ENCODE measurements at regions not wholly inside any gene's neighbourhood (a gene's known extent, or its start where the extent isn't known, plus 50 kb on each side); places are given as distances from the start of the nearest gene placed in this dataset.

DNA sequence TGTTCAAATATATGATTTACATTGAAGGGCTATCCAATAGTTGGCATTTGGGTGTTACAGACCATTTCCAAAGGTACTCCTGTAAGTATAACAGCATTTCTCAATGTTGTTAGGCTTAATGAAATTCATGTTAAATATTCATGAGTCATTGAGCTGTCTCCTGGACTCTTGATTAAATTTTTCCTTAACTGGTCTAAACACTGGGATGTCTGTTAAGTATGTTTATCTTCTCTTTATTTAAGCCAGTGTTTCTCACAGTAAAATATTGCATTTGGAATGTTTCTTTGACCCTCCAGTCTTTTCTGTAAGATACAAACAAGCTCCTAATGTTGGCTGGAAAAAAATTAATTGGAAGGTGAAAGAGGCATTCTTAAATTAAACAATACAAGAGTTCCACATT, 402.5 kb upstream of the HTR2A start:
- Histone ChIP-seq H3K27me3 (ENCODE audit: control insufficient read depth, insufficient read depth, low read length) (no peaks in the 10 kb centered on the region), H3K4me1 (ENCODE audit: control insufficient read depth, insufficient read depth, low read length) (no peaks in the 10 kb centered on the region), H3K36me3 (ENCODE audit: control insufficient read depth, insufficient read depth, low read length) (no peaks in the 10 kb centered on the region), H3K9me3 (ENCODE audit: control insufficient read depth, insufficient read depth, low read depth, low read length) (no peaks in the 10 kb centered on the region), H3K27ac (ENCODE audit: low read depth, low read length) (no peak overlapping the region), H3K4me3 (ENCODE audit: low read depth, low read length) (no peak overlapping the region), H3K9ac (ENCODE audit: low read length) (no peak overlapping the region)

DNA sequence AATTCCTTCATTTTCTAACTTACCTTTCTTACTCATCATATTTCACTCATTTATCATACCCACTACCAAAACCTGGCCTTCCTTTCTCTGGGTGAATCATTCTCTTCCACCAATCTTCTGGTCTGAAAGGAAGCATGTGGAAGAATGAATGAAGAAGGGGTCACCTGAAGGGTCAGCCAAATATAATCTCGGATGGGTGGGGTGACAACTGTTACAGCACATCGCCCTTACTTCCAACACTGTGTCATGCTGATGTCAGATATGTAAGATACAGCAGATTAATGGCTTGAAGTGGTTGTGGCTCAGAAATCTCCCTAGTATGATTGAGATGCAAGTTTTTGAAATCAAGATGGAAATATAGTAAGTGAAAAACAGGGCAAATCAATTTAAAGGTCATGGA, 401.7 kb upstream of the HTR2A start:
- Histone ChIP-seq H3K27ac (ENCODE audit: low read depth, low read length) (no peak overlapping the region), H3K9ac (ENCODE audit: low read length) (no peak overlapping the region), H3K9me3 (ENCODE audit: control insufficient read depth, insufficient read depth, low read depth, low read length) (no peaks in the 10 kb centered on the region), H3K36me3 (ENCODE audit: control insufficient read depth, insufficient read depth, low read length) (no peaks in the 10 kb centered on the region), H3K4me3 (ENCODE audit: low read depth, low read length) (no peak overlapping the region), H3K27me3 (ENCODE audit: control insufficient read depth, insufficient read depth, low read length) (no peaks in the 10 kb centered on the region), H3K4me1 (ENCODE audit: control insufficient read depth, insufficient read depth, low read length) (no peaks in the 10 kb centered on the region)

DNA sequence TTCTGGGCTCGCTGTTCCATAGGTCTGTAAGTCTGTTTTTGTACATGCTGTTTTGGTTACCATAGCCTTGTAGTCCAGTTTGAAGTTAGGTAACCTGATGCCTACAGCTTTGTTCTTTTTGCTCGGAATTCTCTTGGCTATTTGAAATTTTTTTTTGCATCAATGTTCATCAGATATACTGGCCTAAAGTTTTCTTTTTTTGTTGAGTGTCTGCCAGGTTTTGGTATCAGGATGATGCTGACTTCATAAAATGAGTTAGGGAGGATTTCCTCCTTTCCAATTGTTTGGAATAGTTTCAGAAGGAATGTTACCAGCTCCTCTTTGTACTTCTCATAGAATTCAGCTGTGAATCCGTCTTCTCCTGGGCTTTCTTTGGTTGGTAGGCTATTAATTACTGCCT, 397.8 kb upstream of the HTR2A start:
- Histone ChIP-seq H3K36me3 (ENCODE audit: control insufficient read depth, insufficient read depth, low read length) (no peaks in the 10 kb centered on the region), H3K9me3 (ENCODE audit: control insufficient read depth, insufficient read depth, low read depth, low read length) (no peaks in the 10 kb centered on the region), H3K4me3 (ENCODE audit: low read depth, low read length) (no peak overlapping the region), H3K27ac (ENCODE audit: low read depth, low read length) (no peak overlapping the region), H3K27me3 (ENCODE audit: control insufficient read depth, insufficient read depth, low read length) (no peaks in the 10 kb centered on the region), H3K4me1 (ENCODE audit: control insufficient read depth, insufficient read depth, low read length) (no peaks in the 10 kb centered on the region), H3K9ac (ENCODE audit: low read length) (no peak overlapping the region)

DNA sequence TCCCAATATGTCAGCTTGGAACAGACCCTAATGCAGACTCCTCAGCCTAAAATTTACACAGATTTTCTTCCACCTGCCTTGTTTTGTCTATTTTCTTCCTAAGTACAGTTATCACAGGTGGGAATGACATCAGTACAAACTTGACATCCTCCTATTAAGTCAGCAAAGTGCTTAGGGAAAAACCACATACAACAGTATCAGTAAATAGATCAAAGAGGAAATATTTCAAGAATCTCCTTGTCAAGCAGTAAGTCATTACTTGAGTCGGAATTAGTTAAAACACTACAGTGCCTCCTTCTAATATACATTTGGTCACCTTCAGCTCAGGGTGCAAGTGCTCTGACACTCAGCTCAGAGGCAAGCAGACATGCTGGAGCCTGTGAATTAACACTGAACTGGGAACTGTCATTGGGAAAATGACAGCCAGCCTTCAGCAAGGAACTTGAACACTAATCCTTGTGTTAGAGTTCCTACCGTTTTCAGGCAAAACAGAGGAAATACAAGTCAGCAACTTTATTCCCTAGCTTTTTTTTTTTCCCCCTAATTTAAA, 394.3 kb upstream of the HTR2A start:
- no peaks in the 10 kb centered on the region for H3K27me3 ChIP-seq (ENCODE audit: control insufficient read depth, insufficient read depth, low read length)
- no peaks in the 10 kb centered on the region for H3K9me3 ChIP-seq (ENCODE audit: control insufficient read depth, insufficient read depth, low read depth, low read length)
- no peak overlapping the region for H3K4me3 ChIP-seq (ENCODE audit: low read depth, low read length)
- no peak overlapping the region for H3K9ac ChIP-seq (ENCODE audit: low read length)
- no peaks in the 10 kb centered on the region for H3K36me3 ChIP-seq (ENCODE audit: control insufficient read depth, insufficient read depth, low read length)
- no peak overlapping the region for H3K27ac ChIP-seq (ENCODE audit: low read depth, low read length)
- H3K4me1 ChIP-seq (ENCODE audit: control insufficient read depth, insufficient read depth, low read length), result peaks cover 4% of the 10 kb centered on the region; the same call in 1 of the 2 replicates

DNA sequence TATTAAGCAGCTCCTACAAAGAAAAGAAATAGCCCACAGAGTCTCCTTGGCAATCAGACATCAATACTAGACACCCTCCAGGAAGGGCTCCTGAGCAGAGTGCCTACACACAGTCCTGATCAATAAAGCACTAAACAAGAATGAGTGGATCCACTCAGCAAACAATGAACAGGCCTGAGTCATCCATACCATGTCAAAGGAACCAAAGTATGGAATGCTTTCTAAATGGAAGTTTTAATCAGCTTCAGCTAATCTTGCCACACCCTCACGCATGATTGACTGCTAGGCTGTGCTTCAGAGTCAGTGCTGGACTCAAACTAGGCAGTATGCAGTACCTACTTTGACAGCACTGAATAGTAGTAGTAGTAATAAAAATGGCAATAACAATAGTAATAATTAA, 392.7 kb upstream of the HTR2A start:
- peaks cover 4% of the 10 kb centered on the region; the same call in 1 of the 2 replicates for H3K4me1 ChIP-seq (ENCODE audit: control insufficient read depth, insufficient read depth, low read length)
- no peak overlapping the region for H3K4me3 ChIP-seq (ENCODE audit: low read depth, low read length)
- no peaks in the 10 kb centered on the region for H3K36me3 ChIP-seq (ENCODE audit: control insufficient read depth, insufficient read depth, low read length)
- H3K27ac ChIP-seq (ENCODE audit: low read depth, low read length), result no peak overlapping the region
- H3K9ac ChIP-seq (ENCODE audit: low read length), result no peak overlapping the region
- H3K9me3 ChIP-seq (ENCODE audit: control insufficient read depth, insufficient read depth, low read depth, low read length), result no peaks in the 10 kb centered on the region
- no peaks in the 10 kb centered on the region for H3K27me3 ChIP-seq (ENCODE audit: control insufficient read depth, insufficient read depth, low read length)

DNA sequence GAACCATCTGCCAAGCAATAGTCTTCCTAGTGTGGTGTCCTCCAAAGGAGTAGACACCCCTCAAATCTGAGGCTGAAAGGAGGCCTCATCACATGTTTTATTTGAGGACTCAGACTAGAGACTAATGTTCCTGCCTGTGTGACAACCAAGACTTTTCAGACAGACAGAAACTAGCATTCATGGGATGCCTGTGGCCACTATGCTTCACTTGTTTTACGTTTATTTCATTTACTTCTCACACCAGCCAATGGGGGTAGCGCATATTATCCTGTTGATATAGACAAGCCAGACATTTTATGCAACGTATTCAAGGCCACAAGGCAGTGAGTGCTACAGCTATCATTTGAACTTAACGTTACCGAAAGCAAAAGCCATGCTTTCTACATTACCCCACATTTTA, 391.7 kb upstream of the HTR2A start:
- H3K4me3 ChIP-seq (ENCODE audit: low read depth, low read length), result no peak overlapping the region
- no peaks in the 10 kb centered on the region for H3K9me3 ChIP-seq (ENCODE audit: control insufficient read depth, insufficient read depth, low read depth, low read length)
- peaks cover 4% of the 10 kb centered on the region; the same call in 1 of the 2 replicates for H3K4me1 ChIP-seq (ENCODE audit: control insufficient read depth, insufficient read depth, low read length)
- H3K36me3 ChIP-seq (ENCODE audit: control insufficient read depth, insufficient read depth, low read length), result no peaks in the 10 kb centered on the region
- no peak overlapping the region for H3K27ac ChIP-seq (ENCODE audit: low read depth, low read length)
- no peak overlapping the region for H3K9ac ChIP-seq (ENCODE audit: low read length)
- no peaks in the 10 kb centered on the region for H3K27me3 ChIP-seq (ENCODE audit: control insufficient read depth, insufficient read depth, low read length)

DNA sequence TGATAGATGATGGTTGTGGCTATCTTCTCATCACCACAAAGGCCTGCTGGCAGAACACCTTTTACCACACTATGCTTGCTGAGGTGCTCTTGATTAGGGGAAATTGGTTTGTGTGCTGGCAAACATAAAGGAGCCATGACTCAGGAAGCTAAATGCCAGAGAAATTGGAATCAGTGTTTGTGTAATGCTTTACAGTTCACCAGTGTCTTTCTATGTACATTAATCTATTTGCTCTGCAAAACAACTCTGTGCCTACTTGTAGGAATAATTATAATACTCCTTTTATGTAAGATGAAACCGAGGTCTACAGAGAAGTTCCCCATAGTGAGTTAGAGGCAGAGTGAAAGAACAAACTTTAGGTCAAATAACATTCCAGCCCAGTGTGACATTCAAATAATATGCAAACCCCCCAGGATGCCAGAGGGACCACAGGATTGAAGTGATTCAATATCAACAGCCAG, 390.5 kb upstream of the HTR2A start:
- H3K9ac ChIP-seq (ENCODE audit: low read length), result no peak overlapping the region
- H3K36me3 ChIP-seq (ENCODE audit: control insufficient read depth, insufficient read depth, low read length), result no peaks in the 10 kb centered on the region
- H3K4me1 ChIP-seq (ENCODE audit: control insufficient read depth, insufficient read depth, low read length), result peaks cover 4% of the 10 kb centered on the region; the same call in 1 of the 2 replicates
- no peaks in the 10 kb centered on the region for H3K27me3 ChIP-seq (ENCODE audit: control insufficient read depth, insufficient read depth, low read length)
- H3K27ac ChIP-seq (ENCODE audit: low read depth, low read length), result no peak overlapping the region
- no peaks in the 10 kb centered on the region for H3K9me3 ChIP-seq (ENCODE audit: control insufficient read depth, insufficient read depth, low read depth, low read length)
- H3K4me3 ChIP-seq (ENCODE audit: low read depth, low read length), result no peak overlapping the region

DNA sequence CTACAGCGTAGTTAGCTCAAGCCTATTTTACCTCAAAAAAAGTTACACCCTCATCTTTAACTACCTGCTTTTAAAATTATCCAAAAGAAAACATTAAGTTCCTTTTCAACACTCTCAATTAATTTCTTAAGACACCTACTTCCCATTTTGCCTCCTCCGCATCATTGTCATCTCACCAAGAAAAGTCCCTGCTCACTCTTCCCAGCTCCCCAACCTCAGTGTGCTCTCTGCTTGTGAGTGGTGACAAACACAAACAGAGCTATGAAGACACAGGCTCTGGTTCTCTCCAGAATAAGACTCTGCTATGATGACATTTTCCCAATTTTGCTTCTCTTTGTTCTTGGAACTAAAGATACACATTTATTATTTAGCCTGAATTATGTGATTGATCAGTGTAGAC, 385.1 kb upstream of the HTR2A start:
- Histone ChIP-seq H3K4me3 (ENCODE audit: low read depth, low read length) (no peak overlapping the region), H3K4me1 (ENCODE audit: control insufficient read depth, insufficient read depth, low read length) (no peaks in the 10 kb centered on the region), H3K27ac (ENCODE audit: low read depth, low read length) (no peak overlapping the region), H3K36me3 (ENCODE audit: control insufficient read depth, insufficient read depth, low read length) (no peaks in the 10 kb centered on the region), H3K9me3 (ENCODE audit: control insufficient read depth, insufficient read depth, low read depth, low read length) (no peaks in the 10 kb centered on the region), H3K9ac (ENCODE audit: low read length) (no peak overlapping the region), H3K27me3 (ENCODE audit: control insufficient read depth, insufficient read depth, low read length) (no peaks in the 10 kb centered on the region)

DNA sequence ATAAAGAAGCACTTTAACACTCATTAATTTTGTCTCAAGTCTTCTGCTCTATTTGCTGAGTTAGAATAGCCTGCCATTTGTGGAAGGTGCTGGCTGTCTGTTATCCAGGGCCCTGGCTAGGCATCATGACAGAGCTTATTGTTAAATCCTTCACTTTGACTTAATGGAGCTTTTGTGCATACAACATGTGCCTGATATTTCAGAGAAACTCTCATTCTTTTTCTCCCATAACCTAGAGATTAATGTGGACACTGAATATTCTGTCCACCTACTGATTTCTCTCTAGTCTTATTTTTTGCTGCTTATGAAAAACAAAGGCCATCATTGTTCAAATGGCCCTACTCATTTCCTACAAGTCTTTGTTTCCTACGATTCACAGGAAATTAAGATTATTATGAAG, 383.1 kb upstream of the HTR2A start:
- H3K4me3 ChIP-seq (ENCODE audit: low read depth, low read length), result no peak overlapping the region
- no peak overlapping the region for H3K27ac ChIP-seq (ENCODE audit: low read depth, low read length)
- no peaks in the 10 kb centered on the region for H3K4me1 ChIP-seq (ENCODE audit: control insufficient read depth, insufficient read depth, low read length)
- no peaks in the 10 kb centered on the region for H3K36me3 ChIP-seq (ENCODE audit: control insufficient read depth, insufficient read depth, low read length)
- H3K9ac ChIP-seq (ENCODE audit: low read length), result no peak overlapping the region
- H3K27me3 ChIP-seq (ENCODE audit: control insufficient read depth, insufficient read depth, low read length), result no peaks in the 10 kb centered on the region
- H3K9me3 ChIP-seq (ENCODE audit: control insufficient read depth, insufficient read depth, low read depth, low read length), result no peaks in the 10 kb centered on the region

DNA sequence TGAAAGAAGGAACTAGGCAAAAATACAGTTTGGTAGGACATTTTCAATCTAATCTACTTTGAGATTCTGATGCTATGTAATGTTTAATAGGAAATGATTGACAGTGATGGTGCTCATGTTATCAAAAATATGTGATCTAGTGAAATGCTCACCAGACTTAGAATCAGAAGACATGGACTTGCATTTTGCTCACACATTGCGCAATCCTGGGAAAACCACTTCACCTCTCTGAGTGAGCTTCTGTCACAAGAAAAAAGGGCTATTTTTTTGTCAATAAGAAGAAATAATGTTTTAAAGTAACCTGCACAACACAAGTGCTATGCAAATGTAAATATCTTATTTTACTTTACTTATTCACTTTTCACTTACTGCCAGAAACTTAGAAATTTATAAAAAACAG, 380.9 kb upstream of the HTR2A start:
- Histone ChIP-seq H3K4me1 (ENCODE audit: control insufficient read depth, insufficient read depth, low read length) (no peaks in the 10 kb centered on the region), H3K36me3 (ENCODE audit: control insufficient read depth, insufficient read depth, low read length) (no peaks in the 10 kb centered on the region), H3K9me3 (ENCODE audit: control insufficient read depth, insufficient read depth, low read depth, low read length) (no peaks in the 10 kb centered on the region), H3K27ac (ENCODE audit: low read depth, low read length) (no peak overlapping the region), H3K4me3 (ENCODE audit: low read depth, low read length) (no peak overlapping the region), H3K9ac (ENCODE audit: low read length) (no peak overlapping the region), H3K27me3 (ENCODE audit: control insufficient read depth, insufficient read depth, low read length) (no peaks in the 10 kb centered on the region)

DNA sequence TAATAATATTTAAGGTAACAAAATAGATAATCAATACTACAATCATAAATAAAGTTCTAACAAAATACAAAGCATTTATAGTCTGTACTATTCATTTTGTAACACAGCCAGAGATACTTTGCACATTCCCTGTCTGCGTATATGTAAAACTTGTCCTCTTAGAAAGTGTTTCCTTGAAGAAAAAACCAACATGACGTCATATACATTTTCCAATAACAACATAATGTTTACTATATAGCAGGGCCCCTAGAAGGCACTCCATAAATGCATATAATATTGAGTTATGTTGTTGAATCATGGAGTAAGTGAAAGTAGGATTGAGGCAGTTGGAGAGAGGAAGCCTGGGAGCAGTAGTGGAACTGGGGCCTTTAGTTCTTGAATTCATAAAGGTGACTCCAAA, 371.4 kb upstream of the HTR2A start:
- H3K4me1 ChIP-seq (ENCODE audit: control insufficient read depth, insufficient read depth, low read length), result no peaks in the 10 kb centered on the region
- no peaks in the 10 kb centered on the region for H3K27me3 ChIP-seq (ENCODE audit: control insufficient read depth, insufficient read depth, low read length)
- no peaks in the 10 kb centered on the region for H3K36me3 ChIP-seq (ENCODE audit: control insufficient read depth, insufficient read depth, low read length)

DNA sequence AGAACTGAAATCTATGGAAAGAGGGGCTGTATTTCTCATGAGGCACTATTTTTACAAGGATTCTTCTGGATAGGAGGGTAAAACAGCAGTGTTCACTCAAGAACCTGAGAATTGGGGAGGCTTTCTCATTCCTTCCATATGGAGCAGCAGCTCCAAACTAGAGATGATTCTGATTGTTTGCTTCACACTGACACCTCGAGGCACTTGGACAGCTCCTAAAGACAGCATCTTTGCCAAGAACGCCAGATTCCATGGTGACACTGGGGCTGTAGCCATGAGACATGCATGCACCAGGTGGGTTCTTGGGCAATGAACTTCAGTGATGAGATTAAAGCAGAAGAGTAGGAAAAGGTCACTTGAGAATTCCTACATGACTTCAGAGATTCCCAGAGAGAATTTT, 361.5 kb upstream of the HTR2A start:
- Histone ChIP-seq H3K4me1 (ENCODE audit: control insufficient read depth, insufficient read depth, low read length) (no peaks in the 10 kb centered on the region), H3K36me3 (ENCODE audit: control insufficient read depth, insufficient read depth, low read length) (no peaks in the 10 kb centered on the region), H3K27me3 (ENCODE audit: control insufficient read depth, insufficient read depth, low read length) (no peaks in the 10 kb centered on the region), H3K9me3 (ENCODE audit: control insufficient read depth, insufficient read depth, low read depth, low read length) (no peaks in the 10 kb centered on the region), H3K9ac (ENCODE audit: low read length) (no peak overlapping the region), H3K27ac (ENCODE audit: low read depth, low read length) (no peak overlapping the region), H3K4me3 (ENCODE audit: low read depth, low read length) (no peak overlapping the region)

More for the DNA sequence above, 371.4 kb upstream of the HTR2A start:
- Histone ChIP-seq H3K9ac (ENCODE audit: low read length) (no peak overlapping the region), H3K9me3 (ENCODE audit: control insufficient read depth, insufficient read depth, low read depth, low read length) (no peaks in the 10 kb centered on the region), H3K27ac (ENCODE audit: low read depth, low read length) (no peak overlapping the region), H3K4me3 (ENCODE audit: low read depth, low read length) (no peak overlapping the region)

All from HUES6 (cell line).